Amniotic epithelial cell (primary cell): ENCODE measurements at regions not wholly inside any gene's neighbourhood (a gene's known extent, or its start where the extent isn't known, plus 50 kb on each side); places are given as distances from the start of the nearest gene placed in this dataset.
A peak's percentile ranks its signal among the peaks of the same experiment; 100 is the strongest.
"Not testable (repeated sequence)": the region's sequence is repeated elsewhere in the genome, so short reads cannot be mapped to it uniquely, and the experiment has no call there.

Source experiments
- DNase-seq: peaks from one replicate; pipeline ENCODE4 v3.0.0-alpha.2; 2010; ENCODE audit warnings: low read depth

- not testable (repeated sequence) for DNase-seq
Measured at GRCh38 chr3:74131546-74132328, 482.7 kb downstream of the CNTN3 start.

GRCh38 chr3:74129611-74130010 is 484.8 kb downstream of the CNTN3 start:
- no peak for DNase-seq

GRCh38 chr3:74129056-74129455 is 485.4 kb downstream of the CNTN3 start:
- DNase-seq = no peak

GRCh38 chr3:74127256-74127655 is 487.2 kb downstream of the CNTN3 start:
- no peak for DNase-seq

- no peak for DNase-seq
Measured at GRCh38 chr3:74124782-74125181, 489.7 kb downstream of the CNTN3 start.

GRCh38 chr3:74122281-74122680 is 492.2 kb downstream of the CNTN3 start:
- peak; percentile 3 for DNase-seq

GRCh38 chr3:74121761-74122160 is 492.7 kb downstream of the CNTN3 start:
- DNase-seq = no peak

- no peak for DNase-seq
Measured at GRCh38 chr3:74119221-74119620, 494.5 kb upstream of the PDZRN3 start.

- no peak for DNase-seq
Measured at GRCh38 chr3:74115906-74116305, 491.2 kb upstream of the PDZRN3 start.

- no peak for DNase-seq
Measured at GRCh38 chr3:74107451-74107850, 482.7 kb upstream of the PDZRN3 start.

- DNase-seq = no peak
Measured at GRCh38 chr3:74106925-74107324, 482.2 kb upstream of the PDZRN3 start.

- DNase-seq = no peak
Measured at GRCh38 chr3:74091204-74091603, 466.5 kb upstream of the PDZRN3 start.

- no peak for DNase-seq
Measured at GRCh38 chr3:74089814-74090213, 465.1 kb upstream of the PDZRN3 start.

- no peak for DNase-seq
Measured at GRCh38 chr3:74080056-74080461, 455.3 kb upstream of the PDZRN3 start.

- no peak for DNase-seq
Measured at GRCh38 chr3:74075241-74075640, 450.5 kb upstream of the PDZRN3 start.

GRCh38 chr3:74074700-74075099 is 450.0 kb upstream of the PDZRN3 start:
- DNase-seq = no peak

- no peak for DNase-seq
Measured at GRCh38 chr3:74067296-74067695, 442.6 kb upstream of the PDZRN3 start.

- no peak for DNase-seq
Measured at GRCh38 chr3:74066456-74066855, 441.7 kb upstream of the PDZRN3 start.

- DNase-seq = no peak
Measured at GRCh38 chr3:74059923-74060600, 435.3 kb upstream of the PDZRN3 start.

- no peak for DNase-seq
Measured at GRCh38 chr3:74059301-74059922, 434.7 kb upstream of the PDZRN3 start.

GRCh38 chr3:74057169-74057568 is 432.4 kb upstream of the PDZRN3 start:
- DNase-seq = no peak

- DNase-seq = no peak
Measured at GRCh38 chr3:74055061-74055460, 430.3 kb upstream of the PDZRN3 start.

GRCh38 chr3:74054566-74054965 is 429.8 kb upstream of the PDZRN3 start:
- no peak for DNase-seq
